ENCODE measurements at regions not wholly inside any gene's neighbourhood (a gene's known extent, or its start where the extent isn't known, plus 50 kb on each side); places are given as distances from the start of the nearest gene placed in this dataset.

DNA sequence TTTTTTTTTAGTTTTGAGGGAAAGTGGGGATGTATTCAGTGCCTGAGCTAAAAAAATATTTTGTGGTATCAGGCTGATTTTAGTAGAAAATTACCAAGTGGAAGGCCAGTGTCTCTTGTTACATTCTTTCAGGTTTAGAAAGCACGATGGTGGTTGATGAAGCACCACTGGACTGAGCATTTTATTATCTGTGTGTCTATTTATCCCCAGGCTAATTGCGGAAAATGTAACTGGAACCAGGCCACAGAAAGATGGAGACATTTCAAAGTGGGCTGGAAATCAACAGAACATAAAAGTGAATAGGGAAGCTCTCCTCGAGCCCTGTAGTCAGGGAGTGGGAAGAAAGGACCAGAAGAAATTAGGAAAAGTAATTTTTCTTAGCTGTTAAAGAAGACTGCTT is 261.0 kb downstream of the STK31 start:
- intact Hi-C loops (cut with DNase I; ENCODE audit: low total_unique reads) (no loop called here), in situ Hi-C loops (cut with MboI; ENCODE audit: low pct_ligation_motif_present in 1 of 4, low pct_unique_long_range_greater_than_20kb in 1 of 4, low sequenced_read_pairs in 3 of 4) (no loop called here)
- H3K4me1 ChIP-seq, result no peaks in the 10 kb centered on the region
- H3K27ac ChIP-seq, result no peak overlapping the region
- H3K27me3 ChIP-seq, result no peaks in the 10 kb centered on the region
- no peak overlapping the region for H3K4me3 ChIP-seq
- H3K9me3 ChIP-seq, result no peaks in the 10 kb centered on the region
- no peak for DNase-seq
- no peak for TF ChIP-seq EP300 (IDR thresholded peaks at IDR 0.05; ENCODE audit: low read depth)
- TF ChIP-seq POLR2A (IDR thresholded peaks at IDR 0.05), result no peak
- no peak for TF ChIP-seq POLR2AphosphoS5 (IDR thresholded peaks at IDR 0.05)
- TF ChIP-seq, protein P1, sequence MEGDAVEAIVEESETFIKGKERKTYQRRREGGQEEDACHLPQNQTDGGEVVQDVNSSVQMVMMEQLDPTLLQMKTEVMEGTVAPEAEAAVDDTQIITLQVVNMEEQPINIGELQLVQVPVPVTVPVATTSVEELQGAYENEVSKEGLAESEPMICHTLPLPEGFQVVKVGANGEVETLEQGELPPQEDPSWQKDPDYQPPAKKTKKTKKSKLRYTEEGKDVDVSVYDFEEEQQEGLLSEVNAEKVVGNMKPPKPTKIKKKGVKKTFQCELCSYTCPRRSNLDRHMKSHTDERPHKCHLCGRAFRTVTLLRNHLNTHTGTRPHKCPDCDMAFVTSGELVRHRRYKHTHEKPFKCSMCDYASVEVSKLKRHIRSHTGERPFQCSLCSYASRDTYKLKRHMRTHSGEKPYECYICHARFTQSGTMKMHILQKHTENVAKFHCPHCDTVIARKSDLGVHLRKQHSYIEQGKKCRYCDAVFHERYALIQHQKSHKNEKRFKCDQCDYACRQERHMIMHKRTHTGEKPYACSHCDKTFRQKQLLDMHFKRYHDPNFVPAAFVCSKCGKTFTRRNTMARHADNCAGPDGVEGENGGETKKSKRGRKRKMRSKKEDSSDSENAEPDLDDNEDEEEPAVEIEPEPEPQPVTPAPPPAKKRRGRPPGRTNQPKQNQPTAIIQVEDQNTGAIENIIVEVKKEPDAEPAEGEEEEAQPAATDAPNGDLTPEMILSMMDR (IDR thresholded peaks at IDR 0.05), result no peak
- H3K36me3 ChIP-seq, result no peaks in the 10 kb centered on the region
- 69 to 73% methylated on average over 3 of the region's 3 CpGs for WGBS, 2 donors (ENCODE audit: low coverage in 1 of 2)

DNA sequence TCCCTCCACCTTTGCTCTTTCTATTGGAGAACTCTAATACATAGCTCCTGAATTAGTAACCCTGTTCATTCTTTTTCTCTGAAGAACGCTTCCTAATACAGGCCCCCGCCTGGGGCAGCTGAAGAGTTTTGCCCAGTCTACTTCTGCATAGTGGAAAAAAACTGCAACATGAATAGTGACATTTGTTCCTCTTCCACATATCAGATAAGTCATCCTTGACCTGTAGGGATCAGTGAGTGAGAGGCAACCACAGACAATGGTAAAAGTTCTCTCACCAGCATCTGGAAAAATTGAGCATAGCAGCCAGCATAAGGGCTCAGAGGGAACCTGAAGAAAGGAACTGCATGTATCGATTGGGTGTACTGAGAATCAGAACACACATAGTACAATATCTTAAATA is 262.0 kb downstream of the STK31 start:
- in situ Hi-C loops (cut with MboI; ENCODE audit: low pct_ligation_motif_present in 1 of 4, low pct_unique_long_range_greater_than_20kb in 1 of 4, low sequenced_read_pairs in 3 of 4), result no loop called here

DNA sequence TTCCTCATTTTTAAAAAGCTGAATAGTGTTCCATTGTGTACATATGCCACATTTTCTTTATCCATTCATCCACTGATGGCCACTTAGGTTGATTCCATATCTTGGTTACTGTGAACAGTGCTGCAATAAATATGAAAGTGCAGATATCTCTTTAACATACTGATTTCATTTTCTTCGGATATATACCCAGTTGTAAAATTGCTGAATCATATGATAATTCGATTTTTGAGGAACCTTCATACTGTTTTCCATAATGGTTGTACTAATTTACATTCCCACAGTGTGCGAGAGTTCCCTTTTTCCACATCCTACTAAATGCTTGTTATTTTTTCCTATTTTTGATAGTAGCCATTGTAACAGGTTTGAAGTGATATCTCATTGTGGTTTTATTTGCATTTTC is 263.2 kb downstream of the STK31 start:
- H3K4me1 ChIP-seq, result no peaks in the 10 kb centered on the region

More for the DNA sequence above, 262.0 kb downstream of the STK31 start:
- Histone ChIP-seq H3K36me3 (no peaks in the 10 kb centered on the region), H3K27me3 (no peaks in the 10 kb centered on the region), H3K4me1 (no peaks in the 10 kb centered on the region), H3K9me3 (no peaks in the 10 kb centered on the region), H3K4me3 (no peak overlapping the region), H3K27ac (no peak overlapping the region)
- DNase-seq, result no peak
- intact Hi-C loops (cut with DNase I; ENCODE audit: low total_unique reads), result no loop called here
- no peak for TF ChIP-seq POLR2AphosphoS5 (IDR thresholded peaks at IDR 0.05)
- TF ChIP-seq POLR2A (IDR thresholded peaks at IDR 0.05), result no peak
- TF ChIP-seq, protein P1 (IDR thresholded peaks at IDR 0.05), result no peak
- no peak for TF ChIP-seq EP300 (IDR thresholded peaks at IDR 0.05; ENCODE audit: low read depth)
- WGBS, 2 donors (ENCODE audit: low coverage in 1 of 2), result 78 to 96% methylated on average over 3 of the region's 3 CpGs

DNA sequence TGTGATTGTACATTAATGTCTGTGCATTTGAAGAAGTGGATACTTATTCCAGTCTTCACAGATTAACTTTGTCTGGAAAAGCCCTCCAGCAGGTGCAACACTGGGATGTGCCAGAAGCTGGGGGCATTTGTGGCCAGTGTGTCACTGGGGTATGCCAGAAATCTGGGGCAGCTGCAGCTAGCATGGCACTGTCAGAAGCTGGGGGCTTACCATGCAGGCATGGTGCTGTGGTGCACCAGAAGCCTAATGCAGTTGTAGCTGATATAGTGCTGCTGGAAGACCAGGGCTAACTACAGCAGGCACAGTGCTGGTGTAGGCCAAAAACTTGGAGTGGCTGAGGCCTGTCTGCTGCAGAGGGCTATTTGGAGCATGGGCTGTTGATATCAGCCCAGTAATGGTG is 270.1 kb downstream of the STK31 start:
- Histone ChIP-seq H3K27me3 (no peaks in the 10 kb centered on the region), H3K4me1 (no peaks in the 10 kb centered on the region), H3K9me3 (no peaks in the 10 kb centered on the region), H3K27ac (no peak overlapping the region), H3K4me3 (no peak overlapping the region), H3K36me3 (no peaks in the 10 kb centered on the region)
- TF ChIP-seq, protein P1 (IDR thresholded peaks at IDR 0.05), result no peak
- TF ChIP-seq POLR2A (IDR thresholded peaks at IDR 0.05) (no peak), POLR2AphosphoS5 (IDR thresholded peaks at IDR 0.05) (no peak), EP300 (IDR thresholded peaks at IDR 0.05; ENCODE audit: low read depth) (no peak)
- intact Hi-C loops (cut with DNase I; ENCODE audit: low total_unique reads), result no loop called here
- no peak for DNase-seq
- in situ Hi-C loops (cut with MboI; ENCODE audit: low pct_ligation_motif_present in 1 of 4, low pct_unique_long_range_greater_than_20kb in 1 of 4, low sequenced_read_pairs in 3 of 4), result no loop called here

More for the DNA sequence above, 263.2 kb downstream of the STK31 start:
- H3K9me3 ChIP-seq, result no peaks in the 10 kb centered on the region
- no peaks in the 10 kb centered on the region for H3K36me3 ChIP-seq
- in situ Hi-C loops (cut with MboI; ENCODE audit: low pct_ligation_motif_present in 1 of 4, low pct_unique_long_range_greater_than_20kb in 1 of 4, low sequenced_read_pairs in 3 of 4) (no loop called here), intact Hi-C loops (cut with DNase I; ENCODE audit: low total_unique reads) (no loop called here)
- WGBS, 2 donors (ENCODE audit: low coverage in 1 of 2), result 51 to 63% methylated on average over 3 of the region's 3 CpGs
- TF ChIP-seq POLR2A (IDR thresholded peaks at IDR 0.05) (no peak), EP300 (IDR thresholded peaks at IDR 0.05; ENCODE audit: low read depth) (no peak), POLR2AphosphoS5 (IDR thresholded peaks at IDR 0.05) (no peak)
- TF ChIP-seq, protein P1 (IDR thresholded peaks at IDR 0.05), result no peak
- no peak overlapping the region for H3K27ac ChIP-seq
- no peak overlapping the region for H3K4me3 ChIP-seq
- no peaks in the 10 kb centered on the region for H3K27me3 ChIP-seq
- DNase-seq, result no peak

All from transverse colon (tissue), 4 donors.